ENCODE measurements at regions not wholly inside any gene's neighbourhood (a gene's known extent, or its start where the extent isn't known, plus 50 kb on each side); places are given as distances from the start of the nearest gene placed in this dataset.

GRCh38 chr5:121377461-121377860, 474.2 kb upstream of the FTMT start:
- no peak for DNase-seq
- no peak for TF ChIP-seq CTCF (IDR thresholded peaks at IDR 0.05; ENCODE audit: borderline replicate concordance)
- intact Hi-C loops (cut with micrococcal nuclease) = no loop called here
- Histone ChIP-seq H3K36me3 (no peaks in the 10 kb centered on the region), H3K27ac (replicated peaks) (no peak overlapping the region), H3K4me3 (no peak overlapping the region), H3K9me3 (replicated peaks) (no peaks in the 10 kb centered on the region), H3K27me3 (ENCODE audit: low read depth) (no peaks in the 10 kb centered on the region), H3K4me1 (no peaks in the 10 kb centered on the region)

- no peaks in the 10 kb centered on the region for H3K27me3 ChIP-seq (ENCODE audit: low read depth)
- no peak for DNase-seq
- no peak overlapping the region for H3K27ac ChIP-seq (replicated peaks)
- intact Hi-C loops (cut with micrococcal nuclease) = no loop called here
- no peaks in the 10 kb centered on the region for H3K36me3 ChIP-seq
- H3K9me3 ChIP-seq (replicated peaks) = no peaks in the 10 kb centered on the region
- H3K4me3 ChIP-seq = no peak overlapping the region
- TF ChIP-seq CTCF (IDR thresholded peaks at IDR 0.05; ENCODE audit: borderline replicate concordance) = no peak
- H3K4me1 ChIP-seq = no peaks in the 10 kb centered on the region
These were observed 473.6 kb upstream of the FTMT start for GRCh38 chr5:121378046-121378445.

GRCh38 chr5:121378559-121379359, 472.9 kb upstream of the FTMT start:
- intact Hi-C loops (cut with micrococcal nuclease) = no loop called here
- H3K9me3 ChIP-seq (replicated peaks) = no peaks in the 10 kb centered on the region
- H3K27ac ChIP-seq (replicated peaks) = no peak overlapping the region
- H3K4me3 ChIP-seq = no peak overlapping the region
- no peaks in the 10 kb centered on the region for H3K27me3 ChIP-seq (ENCODE audit: low read depth)
- no peaks in the 10 kb centered on the region for H3K36me3 ChIP-seq
- no peaks in the 10 kb centered on the region for H3K4me1 ChIP-seq
- TF ChIP-seq CTCF (IDR thresholded peaks at IDR 0.05; ENCODE audit: borderline replicate concordance) = no peak
- no peak for DNase-seq

- DNase-seq = no peak
- no peak for TF ChIP-seq CTCF (IDR thresholded peaks at IDR 0.05; ENCODE audit: borderline replicate concordance)
- intact Hi-C loops (cut with micrococcal nuclease) = no loop called here
- Histone ChIP-seq H3K36me3 (no peaks in the 10 kb centered on the region), H3K27me3 (ENCODE audit: low read depth) (no peaks in the 10 kb centered on the region), H3K4me1 (no peaks in the 10 kb centered on the region), H3K9me3 (replicated peaks) (no peaks in the 10 kb centered on the region), H3K27ac (replicated peaks) (no peak overlapping the region), H3K4me3 (no peak overlapping the region)
These were observed 471.6 kb upstream of the FTMT start for GRCh38 chr5:121380066-121380465.

GRCh38 chr5:121384359-121384758, 467.3 kb upstream of the FTMT start:
- no peak for TF ChIP-seq CTCF (IDR thresholded peaks at IDR 0.05; ENCODE audit: borderline replicate concordance)
- H3K4me3 ChIP-seq = no peak overlapping the region
- no peaks in the 10 kb centered on the region for H3K27me3 ChIP-seq (ENCODE audit: low read depth)
- intact Hi-C loops (cut with micrococcal nuclease) = no loop called here
- no peak overlapping the region for H3K27ac ChIP-seq (replicated peaks)
- no peaks in the 10 kb centered on the region for H3K4me1 ChIP-seq
- H3K36me3 ChIP-seq = no peaks in the 10 kb centered on the region
- DNase-seq = no peak
- no peaks in the 10 kb centered on the region for H3K9me3 ChIP-seq (replicated peaks)

All from left ventricle myocardium inferior (tissue), 1 donor.